ENCODE measurements at regions not wholly inside any gene's neighbourhood (a gene's known extent, or its start where the extent isn't known, plus 50 kb on each side); places are given as distances from the start of the nearest gene placed in this dataset.

GRCh38 chr15:67907184-67907723, 67.4 kb upstream of the RNU6-1 start:
- TF ChIP-seq CTCF (IDR thresholded peaks at IDR 0.05; ENCODE audit: insufficient read depth, low read length, poor library complexity, severe bottlenecking) (no peak), EZH2phosphoT487 (conservative IDR thresholded peaks at IDR 0.05; ENCODE audit: low read length) (no peak)

All from SU-DHL-6 (cell line).